K562 (cell line): ENCODE measurements at regions not wholly inside any gene's neighbourhood (a gene's known extent, or its start where the extent isn't known, plus 50 kb on each side); places are given as distances from the start of the nearest gene placed in this dataset.

Source experiments
- ATAC-seq: fragments of 200-7000 bp; cut with Tn5 transposase; 3 replicates; pipeline ENCODE4 v1.9.1; 2020; ENCODE audit warnings: moderate library complexity
- BruUV-seq: library from RNA; stranded (reverse); fragments of 400-500 nt; replicated peaks from 2 replicates; lab custom pipeline; 2021; lab: Mats Ljungman, UMichigan
- CTCF ChIA-PET: fragments of 300-600 bp; formaldehyde crosslinking; extraction: SDS; loops from one replicate; lab custom pipeline; 2021; ENCODE audit warnings: low intra/inter-chr PET ratio; lab: Yijun Ruan, JAX
- POLR2A ChIA-PET: fragments of 300-600, 350-650 bp; sonication (Branson Sonifier 250); formaldehyde crosslinking; extraction: SDS; loops from one replicate; lab custom pipeline; 2021; ENCODE audit warnings: antibody characterized with exemption, inconsistent platforms; lab: Yijun Ruan, JAX
- DNase-seq, 4 experiments: peaks; one replicate each; pipeline versions ENCODE4 v3.0.0 to v3.0.0-alpha.2; 2011 to 2018; ENCODE audit warnings: low spot score in 3 of 4, mixed read lengths in 3 of 4; ENCODE audit errors: extremely low read depth in 1 of 4
- FAIRE-seq: peaks from 2 replicates; lab custom pipeline; 2011; peaks lifted over from hg19 to GRCh38; lab: Jason Lieb, UNC
- H2AFZ ChIP-seq: 2 replicates; pipeline ENCODE4 v1.6.0; 2011; ENCODE audit warnings: low read depth, low read length, control low read depth, inconsistent platforms
- H3K27ac ChIP-seq: fragments of 200-600 bp; 3 replicates; pipeline ENCODE4 v1.8.0; 2011; ENCODE audit warnings: low read depth, mild to moderate bottlenecking, control low read depth, inconsistent platforms, low read length, moderate library complexity, mixed read lengths; ENCODE audit errors: extremely low read depth
- H3K27me3 ChIP-seq, 2 experiments: fragments of 300-600 bp in 1 of 2; 2 replicates in 1 of 2; 3 replicates in 1 of 2; pipeline versions ENCODE4 v1.6.0 to v1.8.0; 2011; ENCODE audit warnings: inconsistent platforms in 2 of 2, low read length in 2 of 2, mild to moderate bottlenecking in 1 of 2, mixed read lengths in 1 of 2, moderate library complexity in 1 of 2; ENCODE audit not compliant: control insufficient read depth in 2 of 2, insufficient read depth in 2 of 2
- H3K36me3 ChIP-seq: fragments of 300-600 bp; 3 replicates; pipeline ENCODE4 v1.8.0; 2011; ENCODE audit warnings: mild to moderate bottlenecking, low read length, inconsistent platforms; ENCODE audit not compliant: control insufficient read depth, insufficient read depth
- H3K4me1 ChIP-seq, 2 experiments: fragments of 200-600 bp in 1 of 2; replicated peaks in 1 of 2; 2 replicates in 1 of 2; 3 replicates in 1 of 2; pipeline versions ENCODE4 v1.5.1 to v1.8.0; 2011; ENCODE audit warnings: inconsistent platforms in 2 of 2, low read length in 2 of 2, mild to moderate bottlenecking in 1 of 2, mixed read lengths in 1 of 2, moderate library complexity in 1 of 2; ENCODE audit not compliant: control insufficient read depth in 2 of 2, insufficient read depth in 2 of 2
- H3K4me2 ChIP-seq: 2 replicates; pipeline ENCODE4 v1.6.1; 2011; ENCODE audit warnings: low read length, control low read depth, inconsistent platforms, mixed read lengths; ENCODE audit not compliant: insufficient read depth
- H3K4me3 ChIP-seq: fragments of 200-600 bp; sonication (generic), shearing (Covaris generic); 2 replicates; pipeline ENCODE4 v1.5.1; 2016; ENCODE audit warnings: control low read depth, inconsistent platforms
- H3K79me2 ChIP-seq: fragments of 200-600 bp; 3 replicates; pipeline ENCODE4 v1.8.0; 2011; ENCODE audit warnings: low read length, inconsistent platforms; ENCODE audit not compliant: control insufficient read depth, insufficient read depth
- H3K9ac ChIP-seq, 2 experiments: 2 replicates each; pipeline versions ENCODE4 v1.6.0 to v1.6.1; 2011; ENCODE audit warnings: low read depth in 2 of 2, low read length in 2 of 2, control low read depth in 1 of 2, inconsistent platforms in 1 of 2, mild to moderate bottlenecking in 1 of 2, mixed read lengths in 1 of 2; ENCODE audit not compliant: insufficient read depth in 1 of 2
- H3K9me1 ChIP-seq: one replicate; pipeline ENCODE4 v1.6.0; 2011; ENCODE audit warnings: inconsistent platforms, mild to moderate bottlenecking, low read length, moderate library complexity; ENCODE audit not compliant: control insufficient read depth, insufficient read depth
- H3K9me3 ChIP-seq: replicated peaks from 2 replicates; pipeline ENCODE4 v1.5.1; 2011; ENCODE audit warnings: low read depth, low read length, inconsistent platforms; ENCODE audit not compliant: control insufficient read depth, insufficient read depth
- H4K20me1 ChIP-seq: replicated peaks from 2 replicates; pipeline ENCODE4 v1.6.1; 2011; ENCODE audit warnings: low read length, inconsistent platforms, mixed read lengths; ENCODE audit not compliant: control insufficient read depth, insufficient read depth
- BCLAF1 ChIP-seq, 2 experiments: fragments of 450-650 bp in 1 of 2; IDR thresholded peaks; 2 replicates each; pipeline ENCODE4 v1.6.1; 2011 to 2017; ENCODE audit warnings: low read depth in 2 of 2, antibody characterized with exemption in 1 of 2, borderline replicate concordance in 1 of 2, low read length in 1 of 2, mild to moderate bottlenecking in 1 of 2, mixed read lengths in 1 of 2; ENCODE audit not compliant: control insufficient read depth in 1 of 2
- DDX20 ChIP-seq: fragments of 450-650 bp; IDR thresholded peaks from 2 replicates; pipeline ENCODE4 v1.6.1; 2016; ENCODE audit warnings: missing genetic modification characterization, low read depth, mild to moderate bottlenecking, missing compliant biosample characterization, moderate library complexity
- FOXA3 ChIP-seq, 2 experiments: fragments of 450-650 bp in 1 of 2; sonication (generic) in 1 of 2; formaldehyde crosslinking; IDR thresholded peaks in 1 of 2; conservative IDR thresholded peaks in 1 of 2; 2 replicates each; pipeline versions ENCODE4 v1.4.0 to v1.8.0; 2020 to 2022; ENCODE audit warnings: mild to moderate bottlenecking in 2 of 2, missing genetic modification reagents in 1 of 2
- HMG20B ChIP-seq: fragments of 250-450 bp; sonication (Bioruptor Pico); IDR thresholded peaks from 2 replicates; pipeline ENCODE4 v1.5.0; 2021; ENCODE audit warnings: mild to moderate bottlenecking
- IRF1 ChIP-seq: sonication (generic); formaldehyde crosslinking; IDR thresholded peaks from 2 replicates; pipeline ENCODE4 v1.8.0; 2022; ENCODE audit warnings: missing genetic modification reagents, mild to moderate bottlenecking, borderline replicate concordance
- KAT7 ChIP-seq: sonication (generic); formaldehyde crosslinking; IDR thresholded peaks from 2 replicates; pipeline ENCODE4 v1.8.0; 2022; ENCODE audit warnings: missing genetic modification reagents, mild to moderate bottlenecking, borderline replicate concordance
- TFAM ChIP-seq: fragments of 250-450 bp; sonication (Bioruptor Pico); conservative IDR thresholded peaks from 2 replicates; pipeline ENCODE4 v1.5.0; 2021; ENCODE audit warnings: mild to moderate bottlenecking, moderate library complexity
- ZC3H8 ChIP-seq: fragments of 450-650 bp; IDR thresholded peaks from 2 replicates; pipeline ENCODE4 v1.6.1; 2017
- ZNF717 ChIP-seq: fragments of 250-450 bp; sonication (Bioruptor Pico); IDR thresholded peaks from 2 replicates; pipeline ENCODE4 v1.5.0; 2021
- WGBS: fragments of 100-300 bp; shearing (Covaris generic); methylation state at CpG from one replicate; pipeline ENCODE4 v1.1.6; 2016; ENCODE audit warnings: low coverage, mixed read lengths; ENCODE audit not compliant: insufficient coverage; ENCODE audit errors: missing lambda C conversion rate; 5-methylcytosine and 5-hydroxymethylcytosine counted together
- in situ Hi-C: fragments of 300-500 bp; cut with MboI; formaldehyde crosslinking; loops from 4 replicates; pipeline ENCODE4 v1.15.0; 2018; ENCODE audit warnings: inconsistent platforms, mixed read lengths
- intact Hi-C: fragments of 100-400 bp; cut with micrococcal nuclease; formaldehyde crosslinking; loops from 2 replicates; pipeline ENCODE4 v1.14.2; 2022
- TF ChIP-seq, protein P1 (sequence below): fragments of 250-450 bp; sonication (Bioruptor Pico); IDR thresholded peaks from 2 replicates; pipeline ENCODE4 v1.5.1; 2021; ENCODE audit warnings: mild to moderate bottlenecking

DNA sequence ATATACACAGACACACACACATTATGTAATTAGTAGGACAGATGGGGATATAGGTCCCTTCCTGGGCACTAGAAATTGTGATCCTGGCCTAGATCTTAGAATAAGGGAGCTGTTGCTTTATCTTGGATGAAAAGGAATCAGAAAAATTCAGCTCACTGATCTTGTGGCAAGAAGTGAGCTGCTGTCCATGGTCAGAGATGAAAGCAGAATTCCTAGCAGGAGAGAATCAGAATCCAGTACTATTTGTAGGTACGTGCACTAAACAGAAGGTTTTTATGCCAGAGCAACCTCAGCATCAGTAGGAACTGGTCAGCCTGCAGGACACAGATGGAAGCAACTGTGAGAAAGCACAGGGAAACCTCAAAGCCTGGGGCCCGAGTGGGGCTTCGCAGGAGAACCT is 549.2 kb upstream of the POM121L12 start:
- Histone ChIP-seq H3K9ac (no peak overlapping the region), H3K27me3 (no peaks in the 10 kb centered on the region), H4K20me1 (no peaks in the 10 kb centered on the region), H3K36me3 (no peaks in the 10 kb centered on the region), H3K4me3 (no peak overlapping the region), H3K4me2 (no peak overlapping the region), H2AFZ (no peak overlapping the region), H3K9me1 (no peaks in the 10 kb centered on the region), H3K27ac (no peak overlapping the region), H3K79me2 (no peaks in the 10 kb centered on the region), H3K4me1 (no peaks in the 10 kb centered on the region), H3K9me3 (0 out of 2 replicates have a peak, but pooled peaks cover 2% of the 10 kb centered on the region)
- ChIA-PET CTCF (no interaction called here), POLR2A (no interaction called here)
- in situ Hi-C loops (no loop called here), intact Hi-C loops (no loop called here)
- no peak for FAIRE-seq
- no peak for DNase-seq
- BruUV-seq = no TSS peak
- TF ChIP-seq HMG20B (CRISPR knock-in tag) (no peak), KAT7 (CRISPR knock-in tag) (no peak)
- no peak for ATAC-seq
- 0% methylated on average over 3 of the region's 3 CpGs for WGBS

DNA sequence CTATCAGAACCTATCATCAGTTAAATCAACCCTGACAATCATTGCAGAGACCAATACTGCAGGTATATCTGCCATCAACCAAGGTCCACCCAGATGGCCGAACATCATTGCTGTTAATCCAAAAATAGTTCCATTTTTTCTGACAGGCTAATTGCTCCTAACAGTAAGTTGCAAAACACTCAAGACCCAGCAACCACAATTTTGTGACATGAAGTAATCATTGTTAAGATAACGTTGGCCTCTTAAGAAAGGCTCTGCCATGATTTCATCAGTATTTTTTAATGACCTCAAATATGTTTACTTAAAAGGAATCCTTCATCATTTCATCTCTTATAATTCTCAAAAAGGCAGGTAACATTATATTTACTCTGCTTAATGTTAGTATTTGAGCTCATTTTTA is 553.4 kb upstream of the POM121L12 start:
- POLR2A ChIA-PET = no interaction called here
- ATAC-seq = no peak

More for the DNA sequence above, 553.4 kb upstream of the POM121L12 start:
- Histone ChIP-seq H3K9me1 (no peaks in the 10 kb centered on the region), H3K9me3 (0 out of 2 replicates have a peak, but pooled peaks cover 2% of the 10 kb centered on the region), H3K4me2 (no peak overlapping the region), H2AFZ (no peak overlapping the region), H3K27me3 (no peaks in the 10 kb centered on the region), H3K9ac (no peak overlapping the region), H3K27ac (no peak overlapping the region), H3K4me1 (no peaks in the 10 kb centered on the region), H4K20me1 (no peaks in the 10 kb centered on the region), H3K4me3 (no peak overlapping the region), H3K79me2 (no peaks in the 10 kb centered on the region), H3K36me3 (no peaks in the 10 kb centered on the region)
- DNase-seq (no peak), FAIRE-seq (no peak)
- BruUV-seq = no TSS peak
- TF ChIP-seq TFAM (CRISPR knock-in tag) (no peak), ZNF717 (CRISPR knock-in tag) (no peak), BCLAF1 (IDR thresholded peaks at IDR 0.05; ENCODE audit: borderline replicate concordance in 1 of 2, control insufficient read depth in 1 of 2, low read depth in 2 of 2, low read length in 1 of 2) (no peak), IRF1 (CRISPR knock-in tag) (no peak), DDX20 (tag) (no peak), ZC3H8 (no peak), FOXA3 (CRISPR knock-in tag; conservative IDR thresholded peaks at IDR 0.05 in 1 of 2, IDR thresholded peaks at IDR 0.05 in 1 of 2) (no peak)
- TF ChIP-seq, protein P1, sequence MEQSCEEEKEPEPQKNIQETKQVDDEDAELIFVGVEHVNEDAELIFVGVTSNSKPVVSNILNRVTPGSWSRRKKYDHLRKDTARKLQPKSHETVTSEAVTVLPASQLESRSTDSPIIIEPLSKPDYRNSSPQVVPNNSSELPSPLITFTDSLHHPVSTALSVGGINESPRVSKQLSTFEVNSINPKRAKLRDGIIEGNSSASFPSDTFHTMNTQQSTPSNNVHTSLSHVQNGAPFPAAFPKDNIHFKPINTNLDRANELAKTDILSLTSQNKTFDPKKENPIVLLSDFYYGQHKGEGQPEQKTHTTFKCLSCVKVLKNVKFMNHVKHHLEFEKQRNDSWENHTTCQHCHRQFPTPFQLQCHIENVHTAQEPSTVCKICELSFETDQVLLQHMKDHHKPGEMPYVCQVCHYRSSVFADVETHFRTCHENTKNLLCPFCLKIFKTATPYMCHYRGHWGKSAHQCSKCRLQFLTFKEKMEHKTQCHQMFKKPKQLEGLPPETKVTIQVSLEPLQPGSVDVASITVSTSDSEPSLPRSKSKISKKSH = no peak
- WGBS = 0% methylated on average over 2 of the region's 2 CpGs
- CTCF ChIA-PET = no interaction called here
- in situ Hi-C loops (no loop called here), intact Hi-C loops (no loop called here)
